DND-41 (cell line): ENCODE measurements at regions not wholly inside any gene's neighbourhood (a gene's known extent, or its start where the extent isn't known, plus 50 kb on each side); places are given as distances from the start of the nearest gene placed in this dataset.
A peak's percentile ranks its signal among the peaks of the same experiment; 100 is the strongest.

Source experiments
- ATAC-seq: fragments of 200-7000 bp; cut with Tn5 transposase; 3 replicates; pipeline ENCODE4 v1.9.1; 2021; ENCODE audit warnings: low read depth; ENCODE audit not compliant: insufficient read depth
- DNase-seq: peaks from one replicate; pipeline ENCODE4 v3.0.0-alpha.2; 2020
- H2AFZ ChIP-seq: 2 replicates; pipeline ENCODE4 v1.6.0; 2012; ENCODE audit warnings: low read depth, low read length
- H3K27ac ChIP-seq: 2 replicates; pipeline ENCODE4 v1.5.1; 2012; ENCODE audit warnings: low read length, inconsistent platforms
- H3K27me3 ChIP-seq: fragments of 200-600 bp; sonication (generic); 2 replicates; pipeline ENCODE4 v1.6.0; 2012; ENCODE audit warnings: low read length, mild to moderate bottlenecking, inconsistent platforms; ENCODE audit not compliant: insufficient read depth, poor library complexity
- H3K36me3 ChIP-seq: 2 replicates; pipeline ENCODE4 v1.5.1; 2012; ENCODE audit warnings: low read length, inconsistent platforms; ENCODE audit not compliant: insufficient read depth
- H3K4me1 ChIP-seq: 2 replicates; pipeline ENCODE4 v1.5.1; 2012; ENCODE audit warnings: mild to moderate bottlenecking, low read length; ENCODE audit not compliant: insufficient read depth
- H3K4me2 ChIP-seq: 2 replicates; pipeline ENCODE4 v1.6.0; 2012; ENCODE audit warnings: mild to moderate bottlenecking, moderate library complexity, low read length, inconsistent platforms; ENCODE audit not compliant: insufficient read depth
- H3K4me3 ChIP-seq, 2 experiments: fragments of 200-600 bp in 1 of 2; shearing (Covaris generic) in 1 of 2; 2 replicates each; pipeline ENCODE4 v1.5.1; 2012 to 2016; ENCODE audit warnings: inconsistent platforms in 2 of 2, low read length in 2 of 2, mild to moderate bottlenecking in 2 of 2, low read depth in 1 of 2, moderate library complexity in 1 of 2
- H3K79me2 ChIP-seq: 2 replicates; pipeline ENCODE4 v1.6.0; 2012; ENCODE audit warnings: low read length, inconsistent platforms; ENCODE audit not compliant: insufficient read depth
- H3K9ac ChIP-seq: 2 replicates; pipeline ENCODE4 v1.6.0; 2012; ENCODE audit warnings: low read depth, mild to moderate bottlenecking, inconsistent platforms, low read length, moderate library complexity
- H3K9me3 ChIP-seq: 2 replicates; pipeline ENCODE4 v1.5.1; 2012; ENCODE audit warnings: low read length, moderate library complexity, mild to moderate bottlenecking, inconsistent platforms; ENCODE audit not compliant: insufficient read depth, severe bottlenecking
- H4K20me1 ChIP-seq: 2 replicates; pipeline ENCODE4 v1.6.0; 2012; ENCODE audit warnings: low read length; ENCODE audit not compliant: insufficient read depth
- EZH2 ChIP-seq: IDR thresholded peaks from 3 replicates; pipeline ENCODE4 v1.6.1; 2012; ENCODE audit warnings: borderline replicate concordance, low read depth, mild to moderate bottlenecking, moderate library complexity, low read length, inconsistent platforms; ENCODE audit not compliant: severe bottlenecking
- TF ChIP-seq, protein P1 (sequence below): IDR thresholded peaks from 2 replicates; pipeline ENCODE4 v1.5.1; 2012; ENCODE audit warnings: borderline replicate concordance, low read length, moderate library complexity, mild to moderate bottlenecking; ENCODE audit not compliant: poor library complexity, severe bottlenecking; ENCODE audit errors: extremely low read depth

GRCh38 chr4:66501997-66502396 lies 831.7 kb upstream of the EPHA5 start:
- Histone ChIP-seq H3K4me1 (peaks cover 5% of the 10 kb centered on the region), H3K79me2 (no peaks in the 10 kb centered on the region), H3K9me3 (no peaks in the 10 kb centered on the region), H4K20me1 (no peaks in the 10 kb centered on the region), H2AFZ (no peak overlapping the region; the same call in 1 of the 2 replicates), H3K36me3 (no peaks in the 10 kb centered on the region), H3K27me3 (no peaks in the 10 kb centered on the region), H3K27ac (no peak overlapping the region), H3K9ac (no peak overlapping the region), H3K4me3 (no peak overlapping the region), H3K4me2 (no peak overlapping the region)
- DNase-seq (no peak), ATAC-seq (no peak)
- TF ChIP-seq, protein P1, sequence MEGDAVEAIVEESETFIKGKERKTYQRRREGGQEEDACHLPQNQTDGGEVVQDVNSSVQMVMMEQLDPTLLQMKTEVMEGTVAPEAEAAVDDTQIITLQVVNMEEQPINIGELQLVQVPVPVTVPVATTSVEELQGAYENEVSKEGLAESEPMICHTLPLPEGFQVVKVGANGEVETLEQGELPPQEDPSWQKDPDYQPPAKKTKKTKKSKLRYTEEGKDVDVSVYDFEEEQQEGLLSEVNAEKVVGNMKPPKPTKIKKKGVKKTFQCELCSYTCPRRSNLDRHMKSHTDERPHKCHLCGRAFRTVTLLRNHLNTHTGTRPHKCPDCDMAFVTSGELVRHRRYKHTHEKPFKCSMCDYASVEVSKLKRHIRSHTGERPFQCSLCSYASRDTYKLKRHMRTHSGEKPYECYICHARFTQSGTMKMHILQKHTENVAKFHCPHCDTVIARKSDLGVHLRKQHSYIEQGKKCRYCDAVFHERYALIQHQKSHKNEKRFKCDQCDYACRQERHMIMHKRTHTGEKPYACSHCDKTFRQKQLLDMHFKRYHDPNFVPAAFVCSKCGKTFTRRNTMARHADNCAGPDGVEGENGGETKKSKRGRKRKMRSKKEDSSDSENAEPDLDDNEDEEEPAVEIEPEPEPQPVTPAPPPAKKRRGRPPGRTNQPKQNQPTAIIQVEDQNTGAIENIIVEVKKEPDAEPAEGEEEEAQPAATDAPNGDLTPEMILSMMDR, result no peak
- TF ChIP-seq EZH2, result no peak

DNA sequence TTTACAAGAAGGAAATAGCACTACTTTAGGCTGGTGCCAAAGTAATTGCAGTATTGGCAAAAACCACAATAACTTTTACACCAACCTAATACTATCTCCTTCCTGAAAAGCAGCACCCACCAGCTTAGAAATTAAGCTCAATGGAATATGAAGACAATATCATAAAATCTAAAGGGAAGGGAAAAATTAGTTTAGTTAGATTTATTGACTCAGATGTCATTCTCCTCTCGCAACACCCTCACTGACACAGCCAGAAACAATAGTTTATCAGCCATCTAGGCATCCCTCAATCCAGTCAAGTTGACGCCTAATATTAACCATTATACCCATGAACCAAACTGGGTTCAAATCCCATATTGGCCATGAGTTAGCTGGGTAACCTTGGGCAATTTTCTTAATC lies 820.4 kb upstream of the EPHA5 start:
- no peaks in the 10 kb centered on the region for H3K36me3 ChIP-seq
- no peak overlapping the region for H3K27ac ChIP-seq
- H3K4me1 ChIP-seq, result no peaks in the 10 kb centered on the region
- DNase-seq, result no peak
- H3K4me3 ChIP-seq, result no peak overlapping the region
- H3K27me3 ChIP-seq, result no peaks in the 10 kb centered on the region
- no peak overlapping the region for H3K4me2 ChIP-seq
- no peaks in the 10 kb centered on the region for H4K20me1 ChIP-seq
- no peak overlapping the region for H2AFZ ChIP-seq
- no peaks in the 10 kb centered on the region for H3K9me3 ChIP-seq
- H3K9ac ChIP-seq, result no peak overlapping the region
- no peaks in the 10 kb centered on the region for H3K79me2 ChIP-seq
- ATAC-seq, result no peak
- TF ChIP-seq, protein P1, result no peak
- TF ChIP-seq EZH2, result no peak

- no peak for TF ChIP-seq EZH2
- TF ChIP-seq, protein P1, result no peak
- Histone ChIP-seq H3K4me1 (no peaks in the 10 kb centered on the region), H3K27me3 (no peaks in the 10 kb centered on the region), H3K9ac (no peak overlapping the region), H3K9me3 (no peaks in the 10 kb centered on the region), H3K36me3 (no peaks in the 10 kb centered on the region), H3K4me2 (no peak overlapping the region), H2AFZ (peak overlapping the region; percentile 48; the same call in 1 of the 2 replicates), H3K79me2 (no peaks in the 10 kb centered on the region), H4K20me1 (no peaks in the 10 kb centered on the region), H3K4me3 (no peak overlapping the region), H3K27ac (no peak overlapping the region)
- DNase-seq (no peak), ATAC-seq (no peak)
Observed at GRCh38 chr4:66489783-66490452, 819.6 kb upstream of the EPHA5 start.

DNA sequence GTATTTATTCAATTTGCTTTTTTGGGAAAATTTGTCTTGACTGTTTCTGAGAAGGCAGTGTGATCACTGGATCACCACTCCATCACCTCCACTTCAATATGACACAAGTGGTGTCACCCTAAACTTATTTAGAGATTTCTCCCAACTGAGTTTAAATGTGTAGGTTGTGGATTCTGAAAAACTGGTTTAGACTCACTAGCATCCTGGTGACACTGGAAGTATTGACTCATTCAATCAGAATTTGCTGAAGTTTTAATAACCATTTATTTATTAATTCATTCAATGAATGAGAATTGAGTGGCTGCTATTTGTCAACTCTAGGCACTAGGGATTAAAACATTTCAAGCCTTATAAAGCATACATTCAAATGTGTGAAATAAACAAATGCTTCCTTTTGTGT lies 819.1 kb upstream of the EPHA5 start:
- ATAC-seq (no peak), DNase-seq (no peak)
- no peaks in the 10 kb centered on the region for H4K20me1 ChIP-seq
- H3K27me3 ChIP-seq, result no peaks in the 10 kb centered on the region
- H3K4me1 ChIP-seq, result no peaks in the 10 kb centered on the region
- no peak overlapping the region for H3K27ac ChIP-seq
- H3K9ac ChIP-seq, result no peak overlapping the region
- no peak overlapping the region for H3K4me2 ChIP-seq
- no peaks in the 10 kb centered on the region for H3K9me3 ChIP-seq
- no peaks in the 10 kb centered on the region for H3K36me3 ChIP-seq
- H3K4me3 ChIP-seq, result no peak overlapping the region
- no peaks in the 10 kb centered on the region for H3K79me2 ChIP-seq
- no peak overlapping the region; the same call in 1 of the 2 replicates for H2AFZ ChIP-seq
- no peak for TF ChIP-seq EZH2
- TF ChIP-seq, protein P1, result no peak
